Activated CD8-positive, alpha-beta T cell treated with anti-CD3 and anti-CD28 coated beads for 36 hours (primary cell): ENCODE measurements at regions not wholly inside any gene's neighbourhood (a gene's known extent, or its start where the extent isn't known, plus 50 kb on each side); places are given as distances from the start of the nearest gene placed in this dataset.

Source experiments
- ATAC-seq: fragments of 200-7000 bp; cut with Tn5 transposase; one replicate; pipeline ENCODE4 v1.10.0; 2021; ENCODE audit warnings: mild to moderate bottlenecking, moderate library complexity
- CTCF ChIA-PET: fragments of 350-600 bp; sonication (Branson Sonifier 250); formaldehyde crosslinking; loops from one replicate; lab custom pipeline; 2021; ENCODE audit warnings: antibody characterized with exemption; lab: Charles Lee
- POLR2A ChIA-PET: fragments of 350-600 bp; sonication (Branson Sonifier 250); formaldehyde crosslinking; loops from one replicate; lab custom pipeline; 2021; ENCODE audit warnings: antibody characterized with exemption; lab: Charles Lee
- DNase-seq: peaks from one replicate; pipeline ENCODE4 v3.0.0-alpha.2; 2020
- H3K27ac Mint-ChIP-seq: one replicate; pipeline ENCODE4 v1.8.0; 2021; ENCODE audit warnings: mild to moderate bottlenecking, mixed read lengths
- H3K27me3 Mint-ChIP-seq: one replicate; pipeline ENCODE4 v1.8.0; 2021; ENCODE audit warnings: mixed read lengths
- H3K36me3 Mint-ChIP-seq: one replicate; pipeline ENCODE4 v1.8.0; 2021; ENCODE audit warnings: low read depth, mixed read lengths
- H3K4me1 Mint-ChIP-seq: one replicate; pipeline ENCODE4 v1.8.0; 2021; ENCODE audit warnings: low read depth, mixed read lengths
- H3K4me3 Mint-ChIP-seq: one replicate; pipeline ENCODE4 v1.8.0; 2021; ENCODE audit warnings: mild to moderate bottlenecking, moderate library complexity, mixed read lengths
- H3K9me3 Mint-ChIP-seq: one replicate; pipeline ENCODE4 v1.8.0; 2021; ENCODE audit warnings: mixed read lengths
- intact Hi-C: fragments of 100-400 bp; cut with micrococcal nuclease; formaldehyde crosslinking; loops from one replicate; pipeline ENCODE4 v1.10.0; 2022
- TF ChIP-seq, protein P1 (sequence below): fragments of 200-600 bp; IDR thresholded peaks from one replicate; pipeline ENCODE4 v1.8.0; 2022; ENCODE audit warnings: antibody characterized with exemption, mild to moderate bottlenecking

DNA sequence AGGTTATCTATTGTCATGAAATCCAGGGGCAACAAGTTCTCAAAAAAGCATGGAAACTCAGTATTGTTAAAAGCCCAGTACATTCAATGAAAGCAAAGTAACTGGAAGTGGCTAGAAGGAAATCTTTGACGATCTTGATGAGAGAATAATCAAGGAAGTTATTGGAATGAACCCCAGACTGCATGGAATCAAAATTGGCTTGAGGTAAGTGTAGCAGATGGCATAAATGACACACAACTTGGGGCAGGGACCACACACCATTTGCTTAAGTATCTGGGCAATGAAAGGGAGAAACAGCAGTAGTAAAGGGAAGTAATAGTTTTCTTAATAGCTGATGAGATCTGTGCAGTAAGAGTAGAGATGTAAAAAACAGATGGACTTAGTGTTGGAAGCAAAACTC is 238.0 kb downstream of the HS3ST3A1 start:
- H3K4me1 Mint-ChIP-seq = no peaks in the 10 kb centered on the region
- CTCF ChIA-PET = no interaction called here
- no peaks in the 10 kb centered on the region for H3K9me3 Mint-ChIP-seq
- DNase-seq = no peak
- ATAC-seq = no peak
- H3K27me3 Mint-ChIP-seq = peaks cover 4% of the 10 kb centered on the region
- intact Hi-C loops = no loop called here
- H3K4me3 Mint-ChIP-seq = no peak overlapping the region
- H3K36me3 Mint-ChIP-seq = no peaks in the 10 kb centered on the region
- POLR2A ChIA-PET = no interaction called here
- no peak overlapping the region for H3K27ac Mint-ChIP-seq
- TF ChIP-seq, protein P1, sequence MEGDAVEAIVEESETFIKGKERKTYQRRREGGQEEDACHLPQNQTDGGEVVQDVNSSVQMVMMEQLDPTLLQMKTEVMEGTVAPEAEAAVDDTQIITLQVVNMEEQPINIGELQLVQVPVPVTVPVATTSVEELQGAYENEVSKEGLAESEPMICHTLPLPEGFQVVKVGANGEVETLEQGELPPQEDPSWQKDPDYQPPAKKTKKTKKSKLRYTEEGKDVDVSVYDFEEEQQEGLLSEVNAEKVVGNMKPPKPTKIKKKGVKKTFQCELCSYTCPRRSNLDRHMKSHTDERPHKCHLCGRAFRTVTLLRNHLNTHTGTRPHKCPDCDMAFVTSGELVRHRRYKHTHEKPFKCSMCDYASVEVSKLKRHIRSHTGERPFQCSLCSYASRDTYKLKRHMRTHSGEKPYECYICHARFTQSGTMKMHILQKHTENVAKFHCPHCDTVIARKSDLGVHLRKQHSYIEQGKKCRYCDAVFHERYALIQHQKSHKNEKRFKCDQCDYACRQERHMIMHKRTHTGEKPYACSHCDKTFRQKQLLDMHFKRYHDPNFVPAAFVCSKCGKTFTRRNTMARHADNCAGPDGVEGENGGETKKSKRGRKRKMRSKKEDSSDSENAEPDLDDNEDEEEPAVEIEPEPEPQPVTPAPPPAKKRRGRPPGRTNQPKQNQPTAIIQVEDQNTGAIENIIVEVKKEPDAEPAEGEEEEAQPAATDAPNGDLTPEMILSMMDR = no peak

DNA sequence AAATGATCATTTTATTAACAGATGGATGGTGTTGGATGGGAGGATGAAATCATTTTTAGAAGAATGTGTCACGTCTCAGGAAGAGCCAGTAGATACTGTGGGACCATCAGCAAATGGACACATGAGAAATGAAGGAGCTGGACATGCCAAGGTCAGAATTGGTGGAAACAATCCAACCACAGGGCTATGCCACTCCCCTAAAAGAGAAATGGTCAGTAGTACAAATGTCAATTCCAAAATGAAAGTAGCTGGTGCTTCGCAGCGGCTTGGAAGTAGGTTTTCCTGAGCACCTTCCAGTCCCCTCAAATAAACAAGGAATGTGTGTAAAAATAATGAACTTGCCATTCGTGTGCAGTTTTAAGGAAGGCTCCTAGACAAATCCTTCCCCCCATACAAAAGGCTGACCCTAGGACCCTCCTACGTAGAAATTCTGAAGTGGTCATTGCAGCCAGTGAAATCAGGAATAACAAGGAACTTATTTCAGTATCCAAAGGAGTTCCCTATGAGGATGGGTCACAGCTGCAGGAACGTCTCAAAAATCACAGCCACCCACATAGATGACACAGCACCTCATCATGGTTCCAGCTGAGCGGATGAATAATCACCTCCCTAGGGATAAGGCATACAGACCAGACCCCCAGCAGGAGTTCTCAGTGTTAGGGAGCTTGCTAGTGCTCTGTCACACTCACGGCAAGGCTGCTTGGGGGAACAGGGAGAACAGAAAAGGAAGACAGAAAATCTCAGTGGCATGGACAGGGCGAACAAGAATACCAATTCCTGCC is 239.2 kb downstream of the HS3ST3A1 start:
- no peaks in the 10 kb centered on the region for H3K4me1 Mint-ChIP-seq
- intact Hi-C loops = no loop called here
- H3K36me3 Mint-ChIP-seq = no peaks in the 10 kb centered on the region
- H3K27ac Mint-ChIP-seq = no peak overlapping the region
- H3K9me3 Mint-ChIP-seq = no peaks in the 10 kb centered on the region
- no peak for DNase-seq
- peaks cover 4% of the 10 kb centered on the region for H3K27me3 Mint-ChIP-seq
- no peak for ATAC-seq
- H3K4me3 Mint-ChIP-seq = no peak overlapping the region
- TF ChIP-seq, protein P1 = no peak
- ChIA-PET POLR2A (no interaction called here), CTCF (no interaction called here)

DNA sequence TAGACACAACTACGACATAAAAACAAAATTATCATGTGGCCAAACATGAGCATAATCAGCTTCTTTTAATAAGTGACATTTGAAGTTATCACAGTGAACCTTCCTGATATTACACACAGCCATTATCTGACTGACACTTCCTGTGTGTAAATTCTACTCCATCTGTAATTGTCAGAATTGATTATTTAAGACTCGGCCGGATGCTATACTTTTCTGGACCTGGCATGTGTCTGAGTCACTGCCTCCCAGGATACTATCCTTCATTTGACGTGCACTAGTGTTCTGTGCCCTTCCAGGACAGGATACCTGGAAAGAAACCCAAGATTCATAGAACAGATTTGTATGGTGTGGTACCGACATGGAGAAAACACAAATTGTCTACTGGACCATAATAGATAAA is 242.0 kb downstream of the HS3ST3A1 start:
- H3K4me3 Mint-ChIP-seq = no peak overlapping the region
- no peak for ATAC-seq
- DNase-seq = no peak
- H3K4me1 Mint-ChIP-seq = no peaks in the 10 kb centered on the region
- H3K27me3 Mint-ChIP-seq = peaks cover 4% of the 10 kb centered on the region
- no peaks in the 10 kb centered on the region for H3K36me3 Mint-ChIP-seq
- POLR2A ChIA-PET = no interaction called here
- intact Hi-C loops = no loop called here
- no peak overlapping the region for H3K27ac Mint-ChIP-seq
- TF ChIP-seq, protein P1 = no peak
- H3K9me3 Mint-ChIP-seq = no peaks in the 10 kb centered on the region
- CTCF ChIA-PET = no interaction called here

DNA sequence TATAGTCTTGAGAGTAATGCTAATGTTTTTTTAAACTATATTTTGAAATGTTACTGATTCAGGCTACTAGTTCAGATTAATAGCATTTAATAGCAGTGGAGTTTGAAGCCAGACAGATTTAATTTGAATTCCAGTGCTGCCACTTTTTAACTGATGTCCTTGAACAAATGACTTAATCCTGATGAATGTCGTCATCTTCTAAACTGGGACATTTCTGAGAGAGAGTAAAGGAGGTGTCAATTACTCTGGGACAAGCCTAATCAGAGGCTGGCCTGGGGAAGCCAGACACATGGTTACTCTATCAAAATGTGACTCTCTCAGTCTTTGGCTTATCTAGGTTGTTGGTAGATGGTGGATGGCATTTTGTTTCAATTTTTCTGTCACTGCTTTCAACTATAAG is 246.7 kb downstream of the HS3ST3A1 start:
- TF ChIP-seq, protein P1 = no peak
- ChIA-PET POLR2A (no interaction called here), CTCF (no interaction called here)
- intact Hi-C loops = no loop called here
- no peak overlapping the region for H3K27ac Mint-ChIP-seq
- H3K27me3 Mint-ChIP-seq = no peaks in the 10 kb centered on the region
- ATAC-seq (no peak), DNase-seq (no peak)
- H3K4me1 Mint-ChIP-seq = no peaks in the 10 kb centered on the region
- no peaks in the 10 kb centered on the region for H3K9me3 Mint-ChIP-seq
- no peaks in the 10 kb centered on the region for H3K36me3 Mint-ChIP-seq
- no peak overlapping the region for H3K4me3 Mint-ChIP-seq

DNA sequence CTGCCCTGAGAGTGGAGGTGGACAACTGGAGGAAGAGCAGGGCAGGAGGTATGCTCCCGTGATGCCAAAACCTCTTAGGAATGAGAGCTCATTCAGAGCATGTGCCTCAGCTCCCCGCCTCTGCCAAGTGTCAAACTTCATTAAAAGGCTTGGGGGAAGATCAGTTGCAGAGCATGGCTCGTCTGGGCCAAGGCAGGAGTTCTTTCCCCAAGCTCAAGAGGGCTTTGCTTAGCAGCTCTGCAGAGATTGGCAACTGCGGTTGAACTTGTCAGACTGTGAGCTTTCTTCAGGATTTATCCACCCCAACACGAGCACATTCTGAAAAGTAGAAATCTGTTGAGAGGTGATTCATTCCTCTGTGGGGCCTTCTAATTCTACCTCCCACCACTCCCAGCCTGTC is 248.1 kb downstream of the HS3ST3A1 start:
- no peaks in the 10 kb centered on the region for H3K27me3 Mint-ChIP-seq
- no peak overlapping the region for H3K27ac Mint-ChIP-seq
- TF ChIP-seq, protein P1 = no peak
- DNase-seq = no peak
- POLR2A ChIA-PET = no interaction called here
- H3K4me3 Mint-ChIP-seq = no peak overlapping the region
- CTCF ChIA-PET = interaction anchor here (1.3 kb wide), 1 partner anchor 16 kb away, joined by 3 read pairs; no protein-coding TSS in a partner anchor
- no peaks in the 10 kb centered on the region for H3K36me3 Mint-ChIP-seq
- intact Hi-C loops = no loop called here
- no peaks in the 10 kb centered on the region for H3K9me3 Mint-ChIP-seq
- no peak for ATAC-seq
- no peaks in the 10 kb centered on the region for H3K4me1 Mint-ChIP-seq
